GM23338 (cell line): ENCODE measurements at regions not wholly inside any gene's neighbourhood (a gene's known extent, or its start where the extent isn't known, plus 50 kb on each side); places are given as distances from the start of the nearest gene placed in this dataset.

Source experiments
- ATAC-seq: fragments of 200-7000 bp; cut with Tn5 transposase; 3 replicates; pipeline ENCODE4 v1.9.1; 2020
- DNase-seq: peaks from one replicate; pipeline ENCODE4 v3.0.0-alpha.2; 2015; ENCODE audit warnings: low spot score
- H2AFZ ChIP-seq: fragments of 200-600 bp; sonication (generic); 2 replicates; pipeline ENCODE4 v1.8.0; 2016; ENCODE audit warnings: antibody characterized with exemption, mild to moderate bottlenecking, moderate library complexity
- H3F3A ChIP-seq: fragments of 200-600 bp; sonication (generic); replicated peaks from 2 replicates; pipeline ENCODE4 v1.8.0; 2017; ENCODE audit warnings: antibody characterized with exemption, mixed run types, low read depth
- H3K27ac ChIP-seq: fragments of 200-600 bp; sonication (generic); 2 replicates; pipeline ENCODE4 v1.6.1; 2016; ENCODE audit warnings: low read depth
- H3K27me3 ChIP-seq: fragments of 200-600 bp; sonication (generic); 2 replicates; pipeline ENCODE4 v1.8.0; 2016; ENCODE audit warnings: mild to moderate bottlenecking, mixed run types, moderate library complexity; ENCODE audit not compliant: insufficient read depth
- H3K36me3 ChIP-seq: fragments of 200-600 bp; sonication (generic); 2 replicates; pipeline ENCODE4 v1.8.0; 2016; ENCODE audit warnings: mild to moderate bottlenecking; ENCODE audit not compliant: insufficient read depth
- H3K4me1 ChIP-seq: fragments of 200-600 bp; sonication (generic); 2 replicates; pipeline ENCODE4 v1.8.0; 2016; ENCODE audit warnings: mild to moderate bottlenecking, moderate library complexity; ENCODE audit not compliant: insufficient read depth
- H3K4me2 ChIP-seq: fragments of 200-600 bp; sonication (generic); 2 replicates; pipeline ENCODE4 v1.7.1; 2017; ENCODE audit warnings: mixed run types
- H3K4me3 ChIP-seq: fragments of 200-600 bp; sonication (generic); 2 replicates; pipeline ENCODE4 v1.6.1; 2016; ENCODE audit warnings: mixed run types
- H3K79me2 ChIP-seq: fragments of 200-600 bp; sonication (generic); replicated peaks from 2 replicates; pipeline ENCODE4 v1.8.0; 2017; ENCODE audit warnings: mild to moderate bottlenecking; ENCODE audit not compliant: insufficient read depth
- H3K9me2 ChIP-seq: fragments of 200-600 bp; sonication (generic); 2 replicates; pipeline ENCODE4 v1.8.0; 2017; ENCODE audit not compliant: insufficient read depth
- H4K20me1 ChIP-seq: fragments of 200-600 bp; sonication (generic); replicated peaks from 2 replicates; pipeline ENCODE4 v1.8.0; 2017; ENCODE audit warnings: mild to moderate bottlenecking; ENCODE audit not compliant: insufficient read depth
- H3K27ac Mint-ChIP-seq: 2 replicates; pipeline ENCODE4 v1.8.0; 2020; ENCODE audit warnings: inconsistent platforms, mild to moderate bottlenecking, moderate library complexity, mixed read lengths
- H3K27me3 Mint-ChIP-seq: 3 replicates; pipeline ENCODE4 v1.8.0; 2022; ENCODE audit warnings: low read depth, mild to moderate bottlenecking, moderate library complexity, mixed read lengths, inconsistent platforms; ENCODE audit not compliant: insufficient read depth, poor library complexity
- H3K36me3 Mint-ChIP-seq: 3 replicates; pipeline ENCODE4 v1.8.0; 2021; ENCODE audit warnings: low read depth, mild to moderate bottlenecking, inconsistent platforms, moderate library complexity, mixed read lengths
- H3K4me1 Mint-ChIP-seq: 3 replicates; pipeline ENCODE4 v1.8.0; 2020; ENCODE audit warnings: mild to moderate bottlenecking, inconsistent platforms, mixed read lengths
- H3K4me3 Mint-ChIP-seq: 3 replicates; pipeline ENCODE4 v1.8.0; 2021; ENCODE audit warnings: moderate library complexity, mild to moderate bottlenecking, inconsistent platforms, mixed read lengths
- H3K9me3 Mint-ChIP-seq: 3 replicates; pipeline ENCODE4 v1.8.0; 2020; ENCODE audit warnings: moderate library complexity, mild to moderate bottlenecking, inconsistent platforms, mixed read lengths
- CREB1 ChIP-seq: fragments of 250-450 bp; sonication (Bioruptor Pico); IDR thresholded peaks from 2 replicates; pipeline ENCODE4 v1.5.0; 2020; ENCODE audit warnings: low read depth, mild to moderate bottlenecking, moderate library complexity
- CTCF ChIP-seq, 2 experiments: fragments of 200-600 bp in 1 of 2; sonication (generic) in 1 of 2; conservative IDR thresholded peaks; 2 replicates each; pipeline versions ENCODE4 v1.5.1 to v1.6.1; 2016 to 2017; ENCODE audit warnings: antibody characterized with exemption in 2 of 2, low read depth in 2 of 2, mild to moderate bottlenecking in 2 of 2, moderate library complexity in 1 of 2
- EZH2 ChIP-seq: fragments of 200-600 bp; sonication (generic); IDR thresholded peaks from one replicate; pipeline ENCODE4 v1.8.0; 2017; ENCODE audit warnings: antibody characterized with exemption, mild to moderate bottlenecking, low read depth; ENCODE audit not compliant: unreplicated experiment
- JUNB ChIP-seq: IDR thresholded peaks from one replicate; pipeline ENCODE4 v1.6.1; 2016; ENCODE audit warnings: antibody characterized with exemption; ENCODE audit not compliant: unreplicated experiment
- POLR2AphosphoS5 ChIP-seq: IDR thresholded peaks from 2 replicates; pipeline ENCODE4 v1.6.1; 2016; ENCODE audit warnings: antibody characterized with exemption, low read depth
- REST ChIP-seq: IDR thresholded peaks from one replicate; pipeline ENCODE4 v1.6.1; 2018; ENCODE audit warnings: antibody characterized with exemption; ENCODE audit not compliant: unreplicated experiment
- ZNF331 ChIP-seq: fragments of 250-450 bp; sonication (Bioruptor Pico); IDR thresholded peaks from 2 replicates; pipeline ENCODE4 v1.5.0; 2020; ENCODE audit warnings: low read depth, mild to moderate bottlenecking, moderate library complexity
- ZNF462 ChIP-seq: fragments of 250-450 bp; sonication (Bioruptor Pico); IDR thresholded peaks from 2 replicates; pipeline ENCODE4 v1.5.0; 2020; ENCODE audit warnings: mild to moderate bottlenecking, moderate library complexity

- H3K9me3 Mint-ChIP-seq = no peaks in the 10 kb centered on the region
- ATAC-seq (no peak), DNase-seq (no peak)
- Histone ChIP-seq H2AFZ (no peak overlapping the region), H4K20me1 (no peaks in the 10 kb centered on the region), H3K27ac (no peak overlapping the region), H3F3A (no peaks in the 10 kb centered on the region), H3K36me3 (no peaks in the 10 kb centered on the region), H3K4me2 (no peak overlapping the region), H3K27me3 (no peaks in the 10 kb centered on the region), H3K4me3 (no peak overlapping the region), H3K9me2 (peaks cover 15% of the 10 kb centered on the region), H3K4me1 (peaks cover 4% of the 10 kb centered on the region; the same call in 1 of the 2 replicates), H3K79me2 (no peaks in the 10 kb centered on the region)
- H3K27ac Mint-ChIP-seq = no peak overlapping the region
- TF ChIP-seq POLR2AphosphoS5 = no peak
- no peak for TF ChIP-seq REST
- H3K4me1 Mint-ChIP-seq = peaks cover 7% of the 10 kb centered on the region; the same call in 2 of the 3 replicates
- H3K27me3 Mint-ChIP-seq = peaks cover 8% of the 10 kb centered on the region
- H3K36me3 Mint-ChIP-seq = no peaks in the 10 kb centered on the region
- H3K4me3 Mint-ChIP-seq = no peak overlapping the region
Measured at GRCh38 chr3:124491875-124492274, 238.4 kb upstream of the UMPS start.

GRCh38 chr3:124492824-124493223 lies 237.4 kb upstream of the UMPS start:
- ATAC-seq = peak; percentile 95

More at GRCh38 chr3:124492824-124493223, 237.4 kb upstream of the UMPS start:
- H3K4me1 ChIP-seq = peaks cover 4% of the 10 kb centered on the region; the same call in 1 of the 2 replicates
- no peaks in the 10 kb centered on the region for H3K36me3 ChIP-seq
- TF ChIP-seq JUNB (no peak), CREB1 (CRISPR knock-in tag) (no peak), EZH2 (no peak), ZNF331 (CRISPR knock-in tag) (no peak), CTCF (conservative IDR thresholded peaks at IDR 0.05; ENCODE audit: low read depth in 2 of 2) (peak; percentile 40 to 70), ZNF462 (peak; percentile 7; the same call in 1 of the 2 replicates)
- H2AFZ ChIP-seq = no peak overlapping the region
- H3K27ac ChIP-seq = no peak overlapping the region
- H4K20me1 ChIP-seq = no peaks in the 10 kb centered on the region
- no peak overlapping the region for H3K4me2 ChIP-seq
- Mint-ChIP-seq H3K27me3 (peaks cover 8% of the 10 kb centered on the region), H3K36me3 (no peaks in the 10 kb centered on the region), H3K4me1 (peaks cover 7% of the 10 kb centered on the region; the same call in 2 of the 3 replicates), H3K4me3 (no peak overlapping the region), H3K27ac (no peak overlapping the region), H3K9me3 (no peaks in the 10 kb centered on the region)
- H3K4me3 ChIP-seq = no peak overlapping the region
- no peaks in the 10 kb centered on the region for H3K79me2 ChIP-seq
- H3K27me3 ChIP-seq = no peaks in the 10 kb centered on the region
- peaks cover 18% of the 10 kb centered on the region for H3K9me2 ChIP-seq
- no peaks in the 10 kb centered on the region for H3F3A ChIP-seq
- DNase-seq = peak; percentile 76
